IMR-90 (cell line): ENCODE measurements at regions not wholly inside any gene's neighbourhood (a gene's known extent, or its start where the extent isn't known, plus 50 kb on each side); places are given as distances from the start of the nearest gene placed in this dataset.

Source experiments
- ATAC-seq: fragments of 200-7000 bp; cut with Tn5 transposase; 2 replicates; pipeline ENCODE4 v1.9.1; 2020; ENCODE audit warnings: low read depth, mild to moderate bottlenecking, moderate library complexity
- BruUV-seq: library from RNA; stranded (reverse); fragments of 400-500 nt; replicated peaks from 2 replicates; lab custom pipeline; 2021; lab: Mats Ljungman, UMichigan
- CTCF ChIA-PET: fragments of 300-600 bp; formaldehyde crosslinking; extraction: SDS; loops from one replicate; lab custom pipeline; 2021; ENCODE audit warnings: antibody characterized with exemption; lab: Yijun Ruan, JAX
- POLR2A ChIA-PET: fragments of 300-600 bp; sonication (Branson Sonifier 250); formaldehyde crosslinking; loops from one replicate; lab custom pipeline; 2022; ENCODE audit warnings: antibody characterized with exemption; ENCODE audit not compliant: unreplicated experiment; lab: Charles Lee
- DNase-seq: peaks from one replicate; pipeline ENCODE4 v3.0.0; 2013
- H2AFZ ChIP-seq: replicated peaks from 2 replicates; pipeline ENCODE3; 2013; ENCODE audit warnings: low read length, mild to moderate bottlenecking; ENCODE audit not compliant: poor library complexity
- H2AK5ac ChIP-seq: 2 replicates; pipeline ENCODE4 v1.6.1; 2013; ENCODE audit warnings: low read depth, low read length, inconsistent platforms
- H2AK9ac ChIP-seq: replicated peaks from 2 replicates; pipeline ENCODE3; 2013; ENCODE audit warnings: mild to moderate bottlenecking, low read depth, low read length, moderate library complexity; ENCODE audit not compliant: poor library complexity
- H2BK120ac ChIP-seq: 2 replicates; pipeline ENCODE4 v1.6.1; 2013; ENCODE audit warnings: low read depth, low read length, inconsistent platforms
- H2BK15ac ChIP-seq: 3 replicates; pipeline ENCODE4 v1.6.1; 2013; ENCODE audit warnings: low read depth, low read length, inconsistent platforms
- H2BK20ac ChIP-seq: 2 replicates; pipeline ENCODE4 v1.6.1; 2013; ENCODE audit warnings: low read depth, mild to moderate bottlenecking, inconsistent platforms, low read length, moderate library complexity
- H2BK5ac ChIP-seq: 2 replicates; pipeline ENCODE4 v1.6.1; 2013; ENCODE audit warnings: mild to moderate bottlenecking, low read depth, low read length, inconsistent platforms; ENCODE audit not compliant: poor library complexity, severe bottlenecking
- H3K14ac ChIP-seq: replicated peaks from 2 replicates; pipeline ENCODE4 v1.6.1; 2013; ENCODE audit warnings: low read depth, low read length, inconsistent platforms
- H3K18ac ChIP-seq: 2 replicates; pipeline ENCODE4 v1.6.1; 2013; ENCODE audit warnings: low read depth, low read length, control low read depth
- H3K23ac ChIP-seq: 2 replicates; pipeline ENCODE4 v1.6.1; 2013; ENCODE audit warnings: low read depth, low read length, inconsistent platforms
- H3K27ac ChIP-seq: 2 replicates; pipeline ENCODE4 v1.5.1; 2013; ENCODE audit warnings: mild to moderate bottlenecking, control low read depth, low read length; ENCODE audit not compliant: insufficient read depth
- H3K27me3 ChIP-seq: 2 replicates; pipeline ENCODE4 v1.6.1; 2013; ENCODE audit warnings: low read length; ENCODE audit not compliant: control insufficient read depth, insufficient read depth
- H3K36me3 ChIP-seq: 2 replicates; pipeline ENCODE4 v1.6.1; 2013; ENCODE audit warnings: low read length, mixed read lengths; ENCODE audit not compliant: control insufficient read depth, insufficient read depth
- H3K4ac ChIP-seq: 2 replicates; pipeline ENCODE4 v1.6.1; 2013; ENCODE audit warnings: low read depth, low read length, inconsistent platforms
- H3K4me1 ChIP-seq: 2 replicates; pipeline ENCODE4 v1.6.1; 2013; ENCODE audit warnings: low read length, mixed read lengths; ENCODE audit not compliant: control insufficient read depth, insufficient read depth
- H3K4me2 ChIP-seq: 2 replicates; pipeline ENCODE4 v1.6.1; 2013; ENCODE audit warnings: low read depth, mild to moderate bottlenecking, control low read depth, low read length, moderate library complexity
- H3K4me3 ChIP-seq: 2 replicates; pipeline ENCODE4 v1.5.1; 2013; ENCODE audit warnings: low read depth, mild to moderate bottlenecking, control low read depth, low read length, moderate library complexity; ENCODE audit not compliant: insufficient read depth
- H3K56ac ChIP-seq: 2 replicates; pipeline ENCODE4 v1.6.1; 2013; ENCODE audit warnings: low read length, inconsistent platforms; ENCODE audit not compliant: insufficient read depth; ENCODE audit errors: extremely low read depth
- H3K79me1 ChIP-seq, 2 experiments: 2 replicates each; pipeline ENCODE4 v1.6.1; 2013; ENCODE audit warnings: low read length in 2 of 2, inconsistent platforms in 1 of 2, low read depth in 1 of 2
- H3K9ac ChIP-seq: 2 replicates; pipeline ENCODE4 v1.6.1; 2013; ENCODE audit warnings: low read depth, low read length, control low read depth
- H3K9me1 ChIP-seq: 2 replicates; pipeline ENCODE4 v1.6.1; 2013; ENCODE audit warnings: low read length, inconsistent platforms; ENCODE audit not compliant: insufficient read depth
- H3K9me3 ChIP-seq: 2 replicates; pipeline ENCODE4 v1.6.1; 2013; ENCODE audit warnings: low read length; ENCODE audit not compliant: control insufficient read depth, insufficient read depth
- H4K20me1 ChIP-seq: 2 replicates; pipeline ENCODE4 v1.6.1; 2013; ENCODE audit warnings: low read length, inconsistent platforms; ENCODE audit not compliant: insufficient read depth
- H4K5ac ChIP-seq: 2 replicates; pipeline ENCODE4 v1.6.1; 2013; ENCODE audit warnings: mild to moderate bottlenecking, low read depth, low read length, control low read depth
- H4K8ac ChIP-seq, 2 experiments: 2 replicates each; pipeline ENCODE4 v1.6.1; 2013; ENCODE audit warnings: low read depth in 2 of 2, low read length in 2 of 2, control low read depth in 1 of 2, inconsistent platforms in 1 of 2
- H4K91ac ChIP-seq: 2 replicates; pipeline ENCODE4 v1.6.1; 2013; ENCODE audit warnings: low read depth, low read length, inconsistent platforms; ENCODE audit not compliant: insufficient read depth
- BHLHE40 ChIP-seq: fragments of 150-350 bp; IDR thresholded peaks from 2 replicates; pipeline ENCODE4 v1.6.1; 2016; ENCODE audit warnings: mild to moderate bottlenecking, low read depth, low read length
- FOS ChIP-seq: fragments of 150-350 bp; IDR thresholded peaks from 2 replicates; pipeline ENCODE4 v1.6.1; 2016; ENCODE audit warnings: low read depth, low read length
- MAFK ChIP-seq: IDR thresholded peaks from 2 replicates; pipeline ENCODE4 v1.6.1; 2012; ENCODE audit warnings: low read depth, low read length, improper control_type of control experiment
- MAZ ChIP-seq: IDR thresholded peaks from 2 replicates; pipeline ENCODE4 v1.6.1; 2012; ENCODE audit warnings: low read depth, mild to moderate bottlenecking, low read length, improper control_type of control experiment, moderate library complexity, borderline replicate concordance
- MXI1 ChIP-seq: IDR thresholded peaks from 2 replicates; pipeline ENCODE4 v1.6.1; 2012; ENCODE audit warnings: low read depth, mild to moderate bottlenecking, low read length, moderate library complexity, borderline replicate concordance
- NFE2L2 ChIP-seq: fragments of 150-350 bp; IDR thresholded peaks from 2 replicates; pipeline ENCODE4 v1.6.1; 2016; ENCODE audit warnings: low read depth, mild to moderate bottlenecking, low read length
- POLR2A ChIP-seq: IDR thresholded peaks from 2 replicates; pipeline ENCODE4 v1.6.1; 2012; ENCODE audit warnings: mild to moderate bottlenecking, low read depth, low read length
- RAD21 ChIP-seq: IDR thresholded peaks from 2 replicates; pipeline ENCODE4 v1.6.1; 2012; ENCODE audit warnings: low read length, improper control_type of control experiment
- RCOR1 ChIP-seq: IDR thresholded peaks from 2 replicates; pipeline ENCODE4 v1.6.1; 2012; ENCODE audit warnings: mild to moderate bottlenecking, low read length, improper control_type of control experiment; ENCODE audit not compliant: insufficient replicate concordance
- SMC3 ChIP-seq: fragments of 150-350 bp; IDR thresholded peaks from 2 replicates; pipeline ENCODE4 v1.6.1; 2016; ENCODE audit warnings: low read depth, mild to moderate bottlenecking, antibody characterized with exemption, low read length, moderate library complexity
- WGBS, 2 experiments: methylation state at CpG; one replicate each; pipeline versions ENCODE4 v1.1.5 to v1.1.7; 2013; ENCODE audit warnings: missing lambda C conversion rate in 2 of 2; ENCODE audit not compliant: insufficient read length in 1 of 2; ENCODE audit errors: extremely low coverage in 2 of 2; 5-methylcytosine and 5-hydroxymethylcytosine counted together
- dilution Hi-C: fragments of 300-500 bp; cut with HindIII; formaldehyde crosslinking; loops from one replicate; pipeline ENCODE4 v1.14.3; 2018; ENCODE audit warnings: low sequenced_read_pairs; ENCODE audit not compliant: unreplicated experiment
- in situ Hi-C: fragments of 300-500 bp; cut with MboI; formaldehyde crosslinking; loops from 3 replicates; pipeline ENCODE4 v1.14.3; 2019; ENCODE audit warnings: low sequenced_read_pairs, inconsistent platforms, mixed read lengths
- intact Hi-C: fragments of 100-400 bp; cut with micrococcal nuclease; formaldehyde crosslinking; loops from 2 replicates; pipeline ENCODE4 v1.10.0; 2022
- TF ChIP-seq, protein P1 (sequence below): conservative IDR thresholded peaks from 2 replicates; pipeline ENCODE4 v1.5.1; 2012; ENCODE audit warnings: mild to moderate bottlenecking, low read depth, low read length, improper control_type of control experiment

DNA sequence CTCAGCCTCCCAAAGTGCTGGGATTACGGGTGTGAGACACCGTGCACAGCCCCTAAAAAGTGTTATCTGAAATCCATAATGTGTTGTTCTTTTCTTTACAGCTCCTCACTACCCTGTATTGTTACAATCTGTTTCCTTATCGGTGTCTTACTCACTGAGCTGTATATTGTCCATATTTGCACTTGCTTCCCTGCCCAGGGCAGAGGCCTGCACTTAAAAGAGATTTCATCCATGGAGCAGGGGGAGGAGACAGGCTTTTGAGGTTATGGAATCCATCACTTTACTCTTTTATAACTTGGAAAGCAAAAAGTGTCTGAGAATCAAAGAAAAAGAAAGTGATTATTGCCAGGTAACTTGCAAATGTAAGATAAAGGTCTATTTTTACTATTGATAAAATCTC, 251.0 kb downstream of the DIO2 start:
- Histone ChIP-seq H2BK15ac (no peak overlapping the region), H3K4me3 (no peak overlapping the region), H2AK5ac (no peak overlapping the region), H3K9ac (no peak overlapping the region), H3K9me1 (no peaks in the 10 kb centered on the region), H3K4me1 (no peaks in the 10 kb centered on the region), H4K8ac (no peak overlapping the region), H3K9me3 (no peaks in the 10 kb centered on the region; the same call in 1 of the 2 replicates), H4K5ac (no peak overlapping the region), H3K23ac (no peak overlapping the region), H2AK9ac (no peak overlapping the region), H3K27me3 (no peaks in the 10 kb centered on the region), H3K18ac (no peak overlapping the region), H3K4ac (no peak overlapping the region), H3K14ac (no peak overlapping the region), H3K4me2 (no peak overlapping the region), H3K27ac (no peak overlapping the region), H2BK5ac (no peak overlapping the region), H3K56ac (no peak overlapping the region), H2BK20ac (no peak overlapping the region), H2BK120ac (no peak overlapping the region), H4K91ac (no peak overlapping the region), H3K36me3 (no peaks in the 10 kb centered on the region), H2AFZ (no peak overlapping the region), H3K79me1 (no peaks in the 10 kb centered on the region), H4K20me1 (no peaks in the 10 kb centered on the region)
- TF ChIP-seq MAFK (no peak), BHLHE40 (no peak), RAD21 (no peak), MXI1 (no peak), FOS (no peak), RCOR1 (no peak), MAZ (no peak), SMC3 (no peak), NFE2L2 (no peak), POLR2A (no peak)
- TF ChIP-seq, protein P1, sequence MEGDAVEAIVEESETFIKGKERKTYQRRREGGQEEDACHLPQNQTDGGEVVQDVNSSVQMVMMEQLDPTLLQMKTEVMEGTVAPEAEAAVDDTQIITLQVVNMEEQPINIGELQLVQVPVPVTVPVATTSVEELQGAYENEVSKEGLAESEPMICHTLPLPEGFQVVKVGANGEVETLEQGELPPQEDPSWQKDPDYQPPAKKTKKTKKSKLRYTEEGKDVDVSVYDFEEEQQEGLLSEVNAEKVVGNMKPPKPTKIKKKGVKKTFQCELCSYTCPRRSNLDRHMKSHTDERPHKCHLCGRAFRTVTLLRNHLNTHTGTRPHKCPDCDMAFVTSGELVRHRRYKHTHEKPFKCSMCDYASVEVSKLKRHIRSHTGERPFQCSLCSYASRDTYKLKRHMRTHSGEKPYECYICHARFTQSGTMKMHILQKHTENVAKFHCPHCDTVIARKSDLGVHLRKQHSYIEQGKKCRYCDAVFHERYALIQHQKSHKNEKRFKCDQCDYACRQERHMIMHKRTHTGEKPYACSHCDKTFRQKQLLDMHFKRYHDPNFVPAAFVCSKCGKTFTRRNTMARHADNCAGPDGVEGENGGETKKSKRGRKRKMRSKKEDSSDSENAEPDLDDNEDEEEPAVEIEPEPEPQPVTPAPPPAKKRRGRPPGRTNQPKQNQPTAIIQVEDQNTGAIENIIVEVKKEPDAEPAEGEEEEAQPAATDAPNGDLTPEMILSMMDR, result no peak
- POLR2A ChIA-PET, result no interaction called here
- dilution Hi-C loops (no loop called here), intact Hi-C loops (no loop called here), in situ Hi-C loops (no loop called here)
- ATAC-seq (no peak), DNase-seq (no peak)
- BruUV-seq, result no TSS peak
- CTCF ChIA-PET, result interaction anchor here (0.5 to 1.1 kb wide), 3 partner anchors 9 to 42 kb away, joined by 3 read pairs; no protein-coding TSS in a partner anchor
- WGBS, 2 experiments, result no CpG with 5 or more reads among the region's 3 CpGs
